ENCODE measurements at regions not wholly inside any gene's neighbourhood (a gene's known extent, or its start where the extent isn't known, plus 50 kb on each side); places are given as distances from the start of the nearest gene placed in this dataset.
"Not testable (repeated sequence)": the region's sequence is repeated elsewhere in the genome, so short reads cannot be mapped to it uniquely, and the experiment has no call there.

- DNase-seq (ENCODE audit: low read depth) = no peak
- H3K4me3 ChIP-seq (ENCODE audit: low read length) = no peak overlapping the region
- no peak for TF ChIP-seq CTCF (conservative IDR thresholded peaks at IDR 0.05; ENCODE audit: low read length)
These were observed 724.2 kb downstream of the CD109 start for GRCh38 chr6:74420221-74420620.

- H3K4me3 ChIP-seq (ENCODE audit: low read length) = no peak overlapping the region
- TF ChIP-seq CTCF (conservative IDR thresholded peaks at IDR 0.05; ENCODE audit: low read length) = no peak
- DNase-seq (ENCODE audit: low read depth) = peak; percentile 43
These were observed 719.1 kb downstream of the CD109 start for GRCh38 chr6:74415056-74415455.

GRCh38 chr6:74410630-74411029, 714.6 kb downstream of the CD109 start:
- TF ChIP-seq CTCF (conservative IDR thresholded peaks at IDR 0.05; ENCODE audit: low read length) = no peak
- H3K4me3 ChIP-seq (ENCODE audit: low read length) = no peak overlapping the region
- peak; percentile 92 for DNase-seq (ENCODE audit: low read depth)

GRCh38 chr6:74409447-74409846, 713.4 kb downstream of the CD109 start:
- DNase-seq (ENCODE audit: low read depth) = peak; percentile 81
- no peak overlapping the region for H3K4me3 ChIP-seq (ENCODE audit: low read length)

GRCh38 chr6:74408844-74409243, 712.8 kb downstream of the CD109 start:
- no peak for TF ChIP-seq CTCF (conservative IDR thresholded peaks at IDR 0.05; ENCODE audit: low read length)
- peak; percentile 12 for DNase-seq (ENCODE audit: low read depth)

More at GRCh38 chr6:74409447-74409846, 713.4 kb downstream of the CD109 start:
- peak; percentile 77 for TF ChIP-seq CTCF (conservative IDR thresholded peaks at IDR 0.05; ENCODE audit: low read length)

GRCh38 chr6:74404366-74404765, 708.4 kb downstream of the CD109 start:
- DNase-seq (ENCODE audit: low read depth) = no peak
- no peak overlapping the region for H3K4me3 ChIP-seq (ENCODE audit: low read length)
- TF ChIP-seq CTCF (conservative IDR thresholded peaks at IDR 0.05; ENCODE audit: low read length) = no peak

More at GRCh38 chr6:74408844-74409243, 712.8 kb downstream of the CD109 start:
- no peak overlapping the region for H3K4me3 ChIP-seq (ENCODE audit: low read length)

GRCh38 chr6:74402781-74403180, 706.8 kb downstream of the CD109 start:
- no peak for TF ChIP-seq CTCF (conservative IDR thresholded peaks at IDR 0.05; ENCODE audit: low read length)
- no peak for DNase-seq (ENCODE audit: low read depth)
- no peak overlapping the region for H3K4me3 ChIP-seq (ENCODE audit: low read length)

- not testable (repeated sequence) for DNase-seq (ENCODE audit: low read depth)
These were observed 682.4 kb downstream of the CD109 start for GRCh38 chr6:74378437-74378836.

More at GRCh38 chr6:74378437-74378836, 682.4 kb downstream of the CD109 start:
- H3K4me3 ChIP-seq (ENCODE audit: low read length) = not testable (repeated sequence)

Measured in AG10803 (cell line).